HAP-1 (cell line): ENCODE measurements at regions not wholly inside any gene's neighbourhood (a gene's known extent, or its start where the extent isn't known, plus 50 kb on each side); places are given as distances from the start of the nearest gene placed in this dataset.

Experiments
- DNase-seq, 2 experiments: peaks; one replicate each; pipeline ENCODE4 v3.0.0-alpha.2; 2016 to 2020; ENCODE audit warnings: low spot score in 2 of 2
- H3K27me3 ChIP-seq: fragments of 250-450 bp; sonication (Bioruptor Pico); 2 replicates; pipeline ENCODE4 v1.5.1; 2020; ENCODE audit warnings: low read depth, mild to moderate bottlenecking, moderate library complexity
- H3K36me3 ChIP-seq: fragments of 250-450 bp; sonication (Bioruptor Pico); replicated peaks from 2 replicates; pipeline ENCODE4 v1.5.1; 2020; ENCODE audit warnings: mild to moderate bottlenecking
- H3K4me1 ChIP-seq: fragments of 250-450 bp; sonication (Bioruptor Pico); 2 replicates; pipeline ENCODE4 v1.5.1; 2020; ENCODE audit warnings: mild to moderate bottlenecking
- H3K4me3 ChIP-seq: fragments of 250-450 bp; sonication (Bioruptor Pico); 2 replicates; pipeline ENCODE4 v1.5.1; 2020; ENCODE audit warnings: mild to moderate bottlenecking, moderate library complexity
- H3K9me3 ChIP-seq: fragments of 250-450 bp; sonication (Bioruptor Pico); 2 replicates; pipeline ENCODE4 v1.5.1; 2020; ENCODE audit warnings: mild to moderate bottlenecking, moderate library complexity
- in situ Hi-C: fragments of 300-500 bp; cut with MboI; formaldehyde crosslinking; loops from 3 replicates; pipeline ENCODE4 v1.14.3; 2020; ENCODE audit warnings: low sequenced_read_pairs, inconsistent platforms, mixed read lengths

GRCh38 chr20:4509825-4510522, 176.3 kb upstream of the PRNP start:
- no peak overlapping the region for H3K4me3 ChIP-seq
- no peaks in the 10 kb centered on the region for H3K27me3 ChIP-seq
- in situ Hi-C loops, result no loop called here
- no peaks in the 10 kb centered on the region for H3K4me1 ChIP-seq
- H3K36me3 ChIP-seq, result no peaks in the 10 kb centered on the region
- H3K9me3 ChIP-seq, result no peaks in the 10 kb centered on the region
- DNase-seq, result no peak

GRCh38 chr20:4508773-4509172, 177.5 kb upstream of the PRNP start:
- no peaks in the 10 kb centered on the region for H3K9me3 ChIP-seq
- H3K4me1 ChIP-seq, result no peaks in the 10 kb centered on the region
- no peak overlapping the region for H3K4me3 ChIP-seq
- no peaks in the 10 kb centered on the region for H3K27me3 ChIP-seq
- DNase-seq, result peak in 1 of 2 experiments; percentile 19
- in situ Hi-C loops, result no loop called here
- no peaks in the 10 kb centered on the region for H3K36me3 ChIP-seq

- no peaks in the 10 kb centered on the region for H3K27me3 ChIP-seq
- in situ Hi-C loops, result no loop called here
- no peaks in the 10 kb centered on the region for H3K4me1 ChIP-seq
- no peak for DNase-seq
- H3K9me3 ChIP-seq, result no peaks in the 10 kb centered on the region
- no peak overlapping the region for H3K4me3 ChIP-seq
- H3K36me3 ChIP-seq, result no peaks in the 10 kb centered on the region
Measured at GRCh38 chr20:4507288-4507719, 179.0 kb upstream of the PRNP start.

- no peak for DNase-seq
- Histone ChIP-seq H3K9me3 (no peaks in the 10 kb centered on the region), H3K36me3 (no peaks in the 10 kb centered on the region), H3K27me3 (no peaks in the 10 kb centered on the region), H3K4me3 (no peak overlapping the region), H3K4me1 (no peaks in the 10 kb centered on the region)
- in situ Hi-C loops, result no loop called here
Measured at GRCh38 chr20:4504814-4505213, 181.4 kb upstream of the PRNP start.

GRCh38 chr20:4502756-4503155, 183.5 kb upstream of the PRNP start:
- Histone ChIP-seq H3K27me3 (no peaks in the 10 kb centered on the region), H3K36me3 (no peaks in the 10 kb centered on the region), H3K4me1 (no peaks in the 10 kb centered on the region), H3K4me3 (no peak overlapping the region), H3K9me3 (no peaks in the 10 kb centered on the region)
- in situ Hi-C loops, result no loop called here
- DNase-seq, result no peak

- Histone ChIP-seq H3K27me3 (no peaks in the 10 kb centered on the region), H3K36me3 (no peaks in the 10 kb centered on the region), H3K4me1 (no peaks in the 10 kb centered on the region), H3K4me3 (no peak overlapping the region), H3K9me3 (no peaks in the 10 kb centered on the region)
- DNase-seq, result no peak
- in situ Hi-C loops, result no loop called here
Measured at GRCh38 chr20:4493386-4493785, 192.9 kb upstream of the PRNP start.

GRCh38 chr20:4491643-4492042, 194.6 kb upstream of the PRNP start:
- in situ Hi-C loops, result no loop called here
- no peaks in the 10 kb centered on the region for H3K36me3 ChIP-seq
- no peaks in the 10 kb centered on the region for H3K4me1 ChIP-seq
- H3K9me3 ChIP-seq, result no peaks in the 10 kb centered on the region
- DNase-seq, result no peak
- no peak overlapping the region for H3K4me3 ChIP-seq
- no peaks in the 10 kb centered on the region for H3K27me3 ChIP-seq

GRCh38 chr20:4490606-4491280, 195.5 kb upstream of the PRNP start:
- Histone ChIP-seq H3K4me1 (no peaks in the 10 kb centered on the region), H3K4me3 (no peak overlapping the region), H3K27me3 (no peaks in the 10 kb centered on the region), H3K36me3 (no peaks in the 10 kb centered on the region), H3K9me3 (no peaks in the 10 kb centered on the region)
- in situ Hi-C loops, result no loop called here
- DNase-seq, result no peak

GRCh38 chr20:4490045-4490444, 196.2 kb upstream of the PRNP start:
- Histone ChIP-seq H3K4me1 (no peaks in the 10 kb centered on the region), H3K27me3 (no peaks in the 10 kb centered on the region), H3K36me3 (no peaks in the 10 kb centered on the region), H3K4me3 (no peak overlapping the region), H3K9me3 (no peaks in the 10 kb centered on the region)
- no peak for DNase-seq
- in situ Hi-C loops, result no loop called here

- in situ Hi-C loops, result no loop called here
- DNase-seq, result no peak
- no peak overlapping the region for H3K4me3 ChIP-seq
- H3K4me1 ChIP-seq, result no peaks in the 10 kb centered on the region
- H3K9me3 ChIP-seq, result no peaks in the 10 kb centered on the region
- H3K36me3 ChIP-seq, result no peaks in the 10 kb centered on the region
- H3K27me3 ChIP-seq, result no peaks in the 10 kb centered on the region
Measured at GRCh38 chr20:4488407-4489339, 197.6 kb upstream of the PRNP start.

- no peaks in the 10 kb centered on the region for H3K36me3 ChIP-seq
- no peak overlapping the region for H3K4me3 ChIP-seq
Measured at GRCh38 chr20:4484379-4484997, 201.8 kb upstream of the PRNP start.

GRCh38 chr20:4483961-4484360, 202.3 kb upstream of the PRNP start:
- Histone ChIP-seq H3K9me3 (no peaks in the 10 kb centered on the region), H3K27me3 (no peaks in the 10 kb centered on the region), H3K4me3 (no peak overlapping the region), H3K4me1 (no peaks in the 10 kb centered on the region), H3K36me3 (no peaks in the 10 kb centered on the region)
- in situ Hi-C loops, result no loop called here
- no peak for DNase-seq

More at GRCh38 chr20:4484379-4484997, 201.8 kb upstream of the PRNP start:
- no peaks in the 10 kb centered on the region for H3K4me1 ChIP-seq
- H3K27me3 ChIP-seq, result no peaks in the 10 kb centered on the region
- in situ Hi-C loops, result no loop called here
- DNase-seq, result no peak
- H3K9me3 ChIP-seq, result no peaks in the 10 kb centered on the region

- Histone ChIP-seq H3K4me3 (no peak overlapping the region), H3K27me3 (no peaks in the 10 kb centered on the region), H3K36me3 (no peaks in the 10 kb centered on the region), H3K4me1 (no peaks in the 10 kb centered on the region), H3K9me3 (no peaks in the 10 kb centered on the region)
- DNase-seq, result no peak
- in situ Hi-C loops, result no loop called here
Measured at GRCh38 chr20:4483486-4483885, 202.8 kb upstream of the PRNP start.
